Activated CD4-positive, alpha-beta memory T cell treated with anti-CD3 and anti-CD28 coated beads for 36 hours (primary cell): ENCODE measurements at regions not wholly inside any gene's neighbourhood (a gene's known extent, or its start where the extent isn't known, plus 50 kb on each side); places are given as distances from the start of the nearest gene placed in this dataset.

Source experiments
- CTCF ChIA-PET: fragments of 350-600 bp; sonication (Branson Sonifier 250); formaldehyde crosslinking; loops from one replicate; lab custom pipeline; 2021; ENCODE audit warnings: antibody characterized with exemption, inconsistent platforms; lab: Charles Lee
- POLR2A ChIA-PET: fragments of 350-600 bp; sonication (Branson Sonifier 250); formaldehyde crosslinking; loops from one replicate; lab custom pipeline; 2021; ENCODE audit warnings: antibody characterized with exemption; lab: Charles Lee
- DNase-seq: peaks from one replicate; pipeline ENCODE4 v3.0.0-alpha.2; 2020
- H3K27ac Mint-ChIP-seq: one replicate; pipeline ENCODE4 v1.8.0; 2021; ENCODE audit warnings: mixed read lengths
- H3K27me3 Mint-ChIP-seq: one replicate; pipeline ENCODE4 v1.8.0; 2021; ENCODE audit warnings: mixed read lengths
- H3K36me3 Mint-ChIP-seq: one replicate; pipeline ENCODE4 v1.8.0; 2021; ENCODE audit warnings: mixed read lengths
- H3K4me1 Mint-ChIP-seq: one replicate; pipeline ENCODE4 v1.8.0; 2021; ENCODE audit warnings: low read depth, mixed read lengths
- H3K4me3 Mint-ChIP-seq: one replicate; pipeline ENCODE4 v1.8.0; 2021; ENCODE audit warnings: mild to moderate bottlenecking, mixed read lengths
- H3K9me3 Mint-ChIP-seq: one replicate; pipeline ENCODE4 v1.8.0; 2021; ENCODE audit warnings: mixed read lengths
- intact Hi-C: fragments of 100-400 bp; cut with micrococcal nuclease; formaldehyde crosslinking; loops from one replicate; pipeline ENCODE4 v1.15.1; 2023

DNA sequence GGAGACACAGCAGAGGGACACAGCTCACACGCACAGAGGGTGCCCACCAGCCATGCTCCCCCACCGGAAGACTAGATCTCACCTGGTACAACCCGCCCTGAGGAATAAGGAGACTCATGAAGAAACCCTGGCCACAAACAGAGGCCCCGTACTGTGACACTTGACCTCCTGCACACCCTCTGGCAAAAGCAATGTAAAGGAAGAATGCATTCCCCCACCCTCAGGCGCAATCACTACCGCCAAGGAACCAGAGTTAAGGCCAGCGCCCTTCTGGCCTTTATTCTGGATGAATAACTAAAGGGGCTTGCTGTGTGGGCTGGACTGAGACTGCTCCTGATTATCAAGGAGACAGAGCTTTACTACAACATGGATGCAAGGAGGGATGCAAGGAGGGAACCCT, 509.2 kb upstream of the SPHKAP start:
- Mint-ChIP-seq H3K9me3 (peaks cover 9% of the 10 kb centered on the region), H3K36me3 (no peaks in the 10 kb centered on the region), H3K27ac (no peak overlapping the region), H3K4me3 (no peak overlapping the region), H3K27me3 (no peaks in the 10 kb centered on the region), H3K4me1 (no peaks in the 10 kb centered on the region)
- intact Hi-C loops, result no loop called here
- ChIA-PET POLR2A (no interaction called here), CTCF (no interaction called here)
- no peak for DNase-seq

DNA sequence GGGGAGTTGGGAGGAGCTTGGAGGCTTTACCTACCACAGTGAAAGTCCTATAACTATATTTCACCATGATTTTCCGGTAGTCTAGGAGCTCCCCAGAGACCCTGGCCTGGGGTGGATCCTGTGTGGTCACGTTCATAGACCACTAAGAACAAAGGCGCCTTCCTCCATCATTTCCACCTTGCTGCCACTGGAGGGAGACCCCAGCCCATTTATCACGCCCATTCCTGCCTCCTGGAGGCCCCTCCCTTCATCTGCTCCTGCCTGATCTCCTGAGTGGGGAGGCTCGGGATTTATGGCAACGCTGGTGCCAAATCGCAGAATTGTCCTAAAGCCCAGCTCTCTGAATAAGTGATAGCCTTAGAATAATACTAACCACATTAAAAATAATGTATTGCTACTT, 507.6 kb upstream of the SPHKAP start:
- Mint-ChIP-seq H3K4me1 (no peaks in the 10 kb centered on the region), H3K27me3 (no peaks in the 10 kb centered on the region), H3K27ac (no peak overlapping the region), H3K9me3 (peaks cover 4% of the 10 kb centered on the region), H3K36me3 (no peaks in the 10 kb centered on the region), H3K4me3 (no peak overlapping the region)
- intact Hi-C loops, result no loop called here
- POLR2A ChIA-PET, result no interaction called here
- CTCF ChIA-PET, result no interaction called here
- no peak for DNase-seq

DNA sequence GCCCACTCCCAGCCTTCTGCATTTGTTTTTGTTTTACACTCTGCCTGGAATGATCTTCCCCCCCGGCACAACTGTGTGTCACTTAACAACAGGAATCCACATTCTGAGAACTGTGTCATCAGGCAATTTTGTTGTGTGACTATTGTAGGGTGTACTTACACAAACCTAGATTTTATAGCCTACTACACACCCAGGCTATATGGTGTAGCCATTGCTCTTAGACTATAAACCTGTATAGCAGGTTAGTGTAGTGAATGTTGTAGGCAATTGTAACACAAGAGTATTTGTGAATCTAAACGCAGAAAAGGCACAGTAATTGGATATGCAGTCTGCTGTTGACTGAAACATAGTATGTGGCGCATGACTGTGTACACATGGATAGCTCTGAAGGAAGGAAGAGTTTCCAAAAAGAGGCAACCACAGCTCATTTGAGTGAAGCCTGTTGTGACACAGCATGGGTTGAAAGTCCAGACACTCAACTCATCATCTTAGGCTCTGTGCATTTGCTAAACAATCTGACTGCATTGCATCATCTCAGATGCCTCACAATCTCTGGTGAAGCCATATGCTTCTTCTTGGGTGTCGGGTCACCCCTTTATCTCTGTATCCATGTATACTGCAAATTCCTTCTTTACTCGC, 506.6 kb upstream of the SPHKAP start:
- Mint-ChIP-seq H3K4me1 (no peaks in the 10 kb centered on the region), H3K4me3 (no peak overlapping the region), H3K36me3 (no peaks in the 10 kb centered on the region), H3K9me3 (peaks cover 3% of the 10 kb centered on the region), H3K27ac (no peak overlapping the region), H3K27me3 (no peaks in the 10 kb centered on the region)
- intact Hi-C loops, result no loop called here
- ChIA-PET POLR2A (no interaction called here), CTCF (no interaction called here)
- DNase-seq, result no peak

DNA sequence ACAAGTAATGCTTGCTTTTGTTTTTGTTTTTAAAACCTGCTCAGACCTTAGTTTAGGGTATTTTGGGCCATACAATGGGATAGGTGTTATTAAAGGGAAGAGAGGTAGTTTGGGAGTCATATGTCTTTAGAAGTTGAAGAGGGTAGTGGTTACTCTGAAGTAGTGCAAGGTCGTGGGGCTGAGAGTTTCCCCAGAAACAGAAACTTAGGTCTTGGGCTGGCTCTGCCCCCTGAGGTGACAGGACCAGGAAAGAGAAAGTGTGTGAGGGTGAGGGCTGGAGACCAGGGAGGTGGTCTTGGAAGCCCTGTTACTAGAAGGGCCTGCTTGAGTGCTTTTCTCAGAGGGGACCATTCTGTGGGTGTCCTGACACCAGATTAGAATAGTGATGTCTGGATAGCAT, 500.5 kb upstream of the SPHKAP start:
- Mint-ChIP-seq H3K9me3 (peaks cover 3% of the 10 kb centered on the region), H3K27me3 (no peaks in the 10 kb centered on the region), H3K4me1 (no peaks in the 10 kb centered on the region), H3K4me3 (no peak overlapping the region), H3K36me3 (no peaks in the 10 kb centered on the region), H3K27ac (no peak overlapping the region)
- POLR2A ChIA-PET, result no interaction called here
- CTCF ChIA-PET, result no interaction called here
- DNase-seq, result no peak
- intact Hi-C loops, result no loop called here

DNA sequence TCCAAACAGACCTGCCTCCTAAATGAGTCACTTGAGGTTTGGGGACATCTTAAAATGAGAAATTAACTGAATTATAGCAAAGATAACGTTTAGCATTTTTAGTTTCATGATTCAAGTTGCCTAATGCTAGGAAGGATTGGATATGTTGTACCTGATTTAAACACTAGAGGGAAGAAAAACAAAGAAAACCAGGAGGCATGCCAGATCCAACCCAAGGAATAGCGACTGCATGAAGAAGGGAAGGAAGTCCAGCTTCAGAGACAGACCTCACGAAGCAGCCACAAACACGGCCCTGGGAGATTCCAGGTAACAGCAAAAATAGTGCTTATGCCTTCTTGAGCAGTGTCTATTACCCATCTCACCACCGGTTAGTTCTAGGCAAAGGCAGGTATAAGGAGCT, 499.9 kb upstream of the SPHKAP start:
- Mint-ChIP-seq H3K4me3 (no peak overlapping the region), H3K27ac (no peak overlapping the region), H3K27me3 (no peaks in the 10 kb centered on the region), H3K9me3 (peaks cover 3% of the 10 kb centered on the region), H3K4me1 (no peaks in the 10 kb centered on the region), H3K36me3 (no peaks in the 10 kb centered on the region)
- CTCF ChIA-PET, result no interaction called here
- POLR2A ChIA-PET, result no interaction called here
- intact Hi-C loops, result no loop called here
- DNase-seq, result no peak

DNA sequence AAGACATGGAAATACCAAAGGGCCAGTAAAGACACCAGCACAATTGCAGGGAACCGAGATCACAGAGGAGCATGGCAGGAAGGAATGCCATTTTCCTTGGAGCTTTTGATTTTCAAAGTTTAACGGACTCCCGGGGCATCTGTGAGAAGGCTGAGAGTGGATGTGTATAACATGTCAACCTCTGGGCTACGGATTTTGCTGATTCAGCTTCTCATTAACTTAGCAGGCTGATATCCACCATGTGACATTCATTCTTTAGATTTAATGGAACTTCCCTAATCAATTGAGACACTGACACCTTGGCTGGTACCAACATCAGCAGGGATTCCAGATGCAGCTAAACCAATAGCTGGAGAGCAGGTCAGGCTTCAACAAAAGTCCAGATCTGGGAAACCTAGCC, 496.6 kb upstream of the SPHKAP start:
- Mint-ChIP-seq H3K4me1 (no peaks in the 10 kb centered on the region), H3K27me3 (no peaks in the 10 kb centered on the region), H3K36me3 (no peaks in the 10 kb centered on the region), H3K27ac (no peak overlapping the region), H3K9me3 (no peaks in the 10 kb centered on the region), H3K4me3 (no peak overlapping the region)
- ChIA-PET POLR2A (no interaction called here), CTCF (interaction anchor here (0.7 kb wide), 1 partner anchor 21 kb away, joined by 3 read pairs; no protein-coding TSS in a partner anchor)
- intact Hi-C loops, result no loop called here
- no peak for DNase-seq

DNA sequence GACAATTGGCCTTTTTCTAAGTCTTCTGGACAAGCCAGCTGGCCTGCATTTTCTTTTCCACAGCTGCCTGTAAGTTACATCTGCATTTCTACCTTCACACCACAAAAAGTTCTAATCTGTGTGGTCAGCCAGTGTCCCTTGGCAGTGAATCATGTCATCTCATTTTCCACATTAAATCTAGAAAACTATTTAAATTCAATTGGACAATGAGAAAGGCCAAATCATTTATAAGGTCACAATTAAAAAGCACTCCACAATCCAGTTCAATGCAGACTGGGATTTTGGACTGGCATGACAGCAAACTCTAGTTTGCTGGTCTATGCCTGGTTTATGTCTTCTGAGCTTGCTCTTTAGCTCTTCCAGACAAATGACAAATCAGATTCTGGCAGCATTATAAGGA, 494.2 kb upstream of the SPHKAP start:
- ChIA-PET POLR2A (no interaction called here), CTCF (no interaction called here)
- H3K36me3 Mint-ChIP-seq, result no peaks in the 10 kb centered on the region
- intact Hi-C loops, result no loop called here
- H3K27ac Mint-ChIP-seq, result no peak overlapping the region
- no peak overlapping the region for H3K4me3 Mint-ChIP-seq
- DNase-seq, result no peak
- no peaks in the 10 kb centered on the region for H3K27me3 Mint-ChIP-seq
- H3K9me3 Mint-ChIP-seq, result no peaks in the 10 kb centered on the region
- no peaks in the 10 kb centered on the region for H3K4me1 Mint-ChIP-seq

DNA sequence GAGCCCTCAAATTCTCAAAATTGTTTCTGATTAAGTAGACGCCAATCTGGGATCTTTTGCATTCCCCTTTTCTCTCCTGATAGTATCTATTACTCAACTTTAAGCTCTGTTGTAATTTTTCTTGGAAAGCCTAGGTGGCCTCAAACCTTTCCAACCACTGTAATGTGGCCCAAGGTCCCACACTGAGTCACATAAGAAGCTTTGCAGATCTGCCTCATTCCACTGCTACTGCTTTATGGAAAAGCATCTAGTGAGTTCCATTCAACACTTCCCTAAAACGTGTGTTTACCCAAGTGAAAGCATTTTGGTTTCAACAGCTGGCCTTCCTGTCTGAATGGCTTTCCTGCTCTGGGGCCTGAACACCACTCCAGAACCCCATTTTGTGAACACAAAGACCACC, 493.6 kb upstream of the SPHKAP start:
- Mint-ChIP-seq H3K36me3 (no peaks in the 10 kb centered on the region), H3K4me3 (no peak overlapping the region), H3K4me1 (no peaks in the 10 kb centered on the region), H3K27ac (no peak overlapping the region), H3K9me3 (no peaks in the 10 kb centered on the region), H3K27me3 (no peaks in the 10 kb centered on the region)
- ChIA-PET POLR2A (no interaction called here), CTCF (no interaction called here)
- DNase-seq, result no peak
- intact Hi-C loops, result no loop called here

DNA sequence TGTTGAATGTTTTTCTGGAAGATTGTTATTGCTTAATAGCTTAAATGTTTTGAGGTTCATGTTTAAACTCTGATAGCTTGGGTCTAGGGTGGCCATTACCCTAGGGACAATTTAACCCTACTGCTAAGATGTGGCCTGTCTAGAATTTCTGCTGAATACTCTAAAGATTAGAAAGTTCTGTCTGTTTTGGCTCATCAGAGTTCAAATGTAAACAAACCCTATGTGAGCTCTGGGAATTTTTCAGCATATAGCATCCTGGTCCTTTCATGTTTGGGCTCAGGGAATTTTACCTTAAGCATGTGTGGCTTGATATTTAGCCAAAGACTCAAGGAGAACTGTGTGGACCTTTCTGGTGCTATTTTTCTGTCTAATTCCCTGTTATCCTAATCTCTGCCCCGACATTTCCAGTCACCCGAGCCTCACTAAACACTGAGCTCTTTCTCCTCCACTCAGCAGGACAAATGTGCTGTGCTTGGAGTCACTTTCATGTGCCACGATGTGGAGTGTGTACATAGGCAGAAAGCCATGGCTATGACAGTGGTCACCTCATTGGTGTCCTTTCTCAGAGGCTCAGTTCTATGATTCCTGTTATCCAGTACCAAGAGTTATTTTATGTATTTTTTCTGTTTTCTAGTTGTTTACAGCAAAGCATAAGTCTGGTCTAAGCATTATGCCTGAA, 492.5 kb upstream of the SPHKAP start:
- H3K36me3 Mint-ChIP-seq, result no peaks in the 10 kb centered on the region
- H3K4me1 Mint-ChIP-seq, result no peaks in the 10 kb centered on the region
- intact Hi-C loops, result no loop called here
- no peaks in the 10 kb centered on the region for H3K27me3 Mint-ChIP-seq
- POLR2A ChIA-PET, result no interaction called here
- DNase-seq, result no peak
- no peaks in the 10 kb centered on the region for H3K9me3 Mint-ChIP-seq
- no peak overlapping the region for H3K27ac Mint-ChIP-seq
- CTCF ChIA-PET, result no interaction called here
- no peak overlapping the region for H3K4me3 Mint-ChIP-seq

DNA sequence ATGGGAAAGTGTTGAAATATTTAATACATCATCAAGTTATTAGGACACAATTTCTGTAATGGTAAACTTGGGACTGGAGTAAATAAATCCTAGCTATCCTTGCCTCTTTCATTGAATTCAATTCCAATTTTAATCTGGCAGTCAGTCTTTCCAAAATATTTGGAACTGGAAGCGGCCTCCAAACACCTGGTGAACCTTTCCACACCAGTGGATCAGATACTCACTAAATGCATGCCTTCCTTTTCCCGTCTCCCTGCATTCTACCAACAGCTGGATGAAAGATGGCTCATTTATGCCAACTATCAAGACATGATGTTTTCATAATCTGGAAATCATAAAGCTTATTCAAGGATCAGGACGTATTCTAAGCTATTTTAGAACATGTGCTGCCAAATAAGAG, 488.2 kb upstream of the SPHKAP start:
- DNase-seq, result no peak
- Mint-ChIP-seq H3K27ac (no peak overlapping the region), H3K36me3 (no peaks in the 10 kb centered on the region), H3K27me3 (no peaks in the 10 kb centered on the region), H3K4me3 (no peak overlapping the region), H3K9me3 (no peaks in the 10 kb centered on the region), H3K4me1 (no peaks in the 10 kb centered on the region)
- POLR2A ChIA-PET, result no interaction called here
- intact Hi-C loops, result no loop called here
- CTCF ChIA-PET, result no interaction called here

DNA sequence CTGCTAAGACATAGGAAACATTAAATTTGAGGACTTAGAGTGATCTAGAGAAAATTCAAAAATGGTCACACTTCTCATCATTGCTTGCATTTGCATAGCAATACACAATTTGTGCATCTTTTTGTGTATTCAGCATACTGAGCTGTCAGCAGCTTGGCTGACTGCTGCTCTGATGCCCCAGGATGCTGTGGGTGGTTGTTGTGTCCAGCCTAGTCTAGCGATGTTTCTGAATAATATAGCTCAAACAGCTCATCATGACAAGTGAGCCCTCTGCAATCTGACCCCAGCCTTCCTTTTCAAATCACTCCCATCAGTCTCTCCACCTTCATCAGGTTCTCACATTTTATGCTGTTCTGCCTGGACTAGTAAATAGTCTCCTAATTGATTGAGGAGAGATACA, 483.7 kb upstream of the SPHKAP start:
- H3K27ac Mint-ChIP-seq, result no peak overlapping the region
- no peak overlapping the region for H3K4me3 Mint-ChIP-seq
- intact Hi-C loops, result no loop called here
- no peaks in the 10 kb centered on the region for H3K4me1 Mint-ChIP-seq
- CTCF ChIA-PET, result interaction anchor here (0.7 kb wide), 1 partner anchor 64 kb away, joined by 3 read pairs; no protein-coding TSS in a partner anchor
- H3K27me3 Mint-ChIP-seq, result no peaks in the 10 kb centered on the region
- peaks cover 2% of the 10 kb centered on the region for H3K9me3 Mint-ChIP-seq
- no peak for DNase-seq
- POLR2A ChIA-PET, result no interaction called here
- no peaks in the 10 kb centered on the region for H3K36me3 Mint-ChIP-seq

DNA sequence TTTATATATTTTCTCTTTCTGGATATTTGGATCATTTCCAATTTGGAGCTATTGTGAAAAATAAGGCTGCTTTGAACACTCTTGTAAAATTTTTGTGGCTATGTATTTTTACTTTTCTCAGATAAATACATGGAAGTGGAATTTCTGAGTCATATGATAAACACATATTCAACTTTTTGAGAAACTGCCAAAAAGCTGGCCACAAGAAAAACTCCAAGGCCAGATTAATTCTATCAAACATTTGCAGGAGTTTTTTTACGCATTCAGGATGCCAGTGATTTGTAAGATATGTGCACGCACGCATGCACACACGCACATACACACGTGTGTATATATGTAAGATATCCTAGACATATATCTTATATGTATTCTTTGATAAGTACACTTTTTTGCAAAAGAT, 477.5 kb upstream of the SPHKAP start:
- intact Hi-C loops, result no loop called here
- Mint-ChIP-seq H3K27ac (no peak overlapping the region), H3K9me3 (peaks cover 2% of the 10 kb centered on the region), H3K4me3 (no peak overlapping the region), H3K4me1 (no peaks in the 10 kb centered on the region), H3K27me3 (no peaks in the 10 kb centered on the region), H3K36me3 (no peaks in the 10 kb centered on the region)
- POLR2A ChIA-PET, result no interaction called here
- DNase-seq, result no peak
- CTCF ChIA-PET, result no interaction called here

DNA sequence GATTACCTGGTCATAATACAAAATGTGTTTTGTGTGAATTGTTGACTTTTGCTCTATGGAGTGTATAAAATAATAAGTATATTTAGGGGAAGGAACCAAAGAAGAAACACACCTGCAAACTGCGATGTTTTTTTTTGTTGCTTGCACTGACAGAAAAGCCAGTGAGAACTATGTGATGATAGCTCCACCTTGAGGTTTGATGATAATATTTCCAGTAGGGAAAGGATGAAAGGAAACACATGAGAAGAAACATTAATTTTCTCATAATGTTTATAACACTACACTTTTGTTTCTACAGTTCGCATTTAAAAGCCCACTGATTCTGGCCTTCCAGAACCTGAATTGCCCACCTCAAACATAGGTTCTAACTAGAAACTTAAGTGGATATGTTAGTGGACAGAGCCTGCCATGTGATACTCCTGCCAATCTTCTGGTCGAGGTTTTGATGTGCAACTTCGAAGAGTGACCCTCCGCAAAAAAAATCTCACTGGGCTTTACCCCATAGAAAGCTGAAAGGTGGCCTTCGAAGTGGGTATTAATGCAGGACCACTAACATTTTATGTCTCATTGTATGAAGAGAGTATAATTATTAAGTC, 476.4 kb upstream of the SPHKAP start:
- intact Hi-C loops, result no loop called here
- Mint-ChIP-seq H3K4me3 (no peak overlapping the region), H3K9me3 (no peaks in the 10 kb centered on the region), H3K36me3 (no peaks in the 10 kb centered on the region), H3K27me3 (no peaks in the 10 kb centered on the region), H3K4me1 (no peaks in the 10 kb centered on the region), H3K27ac (no peak overlapping the region)
- DNase-seq, result no peak
- ChIA-PET POLR2A (no interaction called here), CTCF (interaction anchor here (0.6 kb wide), 2 partner anchors 10 to 1000 kb away, joined by 3 read pairs; no protein-coding TSS in a partner anchor)
